Right atrium auricular region (tissue), 2 donors: ENCODE measurements at regions not wholly inside any gene's neighbourhood (a gene's known extent, or its start where the extent isn't known, plus 50 kb on each side); places are given as distances from the start of the nearest gene placed in this dataset.

Experiments
- DNase-seq: peaks from one replicate; pipeline ENCODE4 v3.0.0-alpha.2; 2019; ENCODE audit warnings: low spot score
- H3K27ac ChIP-seq, 2 donors: fragments of 200-600 bp; sonication (generic); 1 replicate in 1 of 2; 2 replicates in 1 of 2; pipeline ENCODE4 v1.5.1; 2016 to 2019
- H3K27me3 ChIP-seq, 2 donors: fragments of 200-600 bp; sonication (generic); one replicate each; pipeline versions ENCODE4 v1.5.1 to v1.6.0; 2017 to 2019
- H3K36me3 ChIP-seq: fragments of 200-600 bp; sonication (generic); one replicate; pipeline ENCODE4 v1.5.1; 2016
- H3K4me1 ChIP-seq, 2 donors: fragments of 200-600 bp; sonication (generic); one replicate each; pipeline versions ENCODE4 v1.5.1 to v1.6.0; 2017 to 2019
- H3K4me3 ChIP-seq, 2 donors: fragments of 200-600 bp; sonication (generic); 1 replicate in 1 of 2; 2 replicates in 1 of 2; pipeline ENCODE4 v1.5.1; 2017 to 2019; ENCODE audit warnings: mild to moderate bottlenecking in 1 of 2, moderate library complexity in 1 of 2
- H3K9me3 ChIP-seq, 2 donors: fragments of 200-600 bp; sonication (generic); one replicate each; pipeline ENCODE4 v1.5.1; 2019
- TF ChIP-seq, protein P1 (sequence below), 2 donors: fragments of 200-600 bp; sonication (generic); IDR thresholded peaks; one replicate each; pipeline ENCODE4 v1.5.1; 2019; ENCODE audit warnings: antibody characterized with exemption in 2 of 2

DNA sequence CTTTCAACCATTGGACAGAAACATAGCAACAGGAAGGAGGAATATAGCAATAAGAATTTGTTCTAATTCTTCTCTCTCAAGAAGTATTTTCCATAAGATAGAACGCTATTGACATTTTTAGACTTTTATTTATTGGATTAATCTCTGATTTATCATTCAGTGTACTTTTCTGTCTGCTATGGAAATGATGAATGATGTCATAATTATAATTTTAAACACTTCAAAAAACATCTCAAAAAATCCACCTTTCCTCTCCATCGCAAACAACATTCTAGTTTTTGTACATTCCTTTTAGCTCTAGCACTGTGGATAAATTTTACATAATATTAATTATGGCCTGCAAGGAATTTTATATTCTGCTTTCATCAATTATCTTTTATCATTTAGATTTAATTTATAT is 643.2 kb downstream of the DHX35 start:
- Histone ChIP-seq H3K9me3 (peaks cover 0 to 11% of the 10 kb centered on the region in 2 donors), H3K4me1 (no peaks in the 10 kb centered on the region), H3K4me3 (no peak overlapping the region), H3K36me3 (no peaks in the 10 kb centered on the region), H3K27ac (no peak overlapping the region), H3K27me3 (no peaks in the 10 kb centered on the region)
- TF ChIP-seq, protein P1, sequence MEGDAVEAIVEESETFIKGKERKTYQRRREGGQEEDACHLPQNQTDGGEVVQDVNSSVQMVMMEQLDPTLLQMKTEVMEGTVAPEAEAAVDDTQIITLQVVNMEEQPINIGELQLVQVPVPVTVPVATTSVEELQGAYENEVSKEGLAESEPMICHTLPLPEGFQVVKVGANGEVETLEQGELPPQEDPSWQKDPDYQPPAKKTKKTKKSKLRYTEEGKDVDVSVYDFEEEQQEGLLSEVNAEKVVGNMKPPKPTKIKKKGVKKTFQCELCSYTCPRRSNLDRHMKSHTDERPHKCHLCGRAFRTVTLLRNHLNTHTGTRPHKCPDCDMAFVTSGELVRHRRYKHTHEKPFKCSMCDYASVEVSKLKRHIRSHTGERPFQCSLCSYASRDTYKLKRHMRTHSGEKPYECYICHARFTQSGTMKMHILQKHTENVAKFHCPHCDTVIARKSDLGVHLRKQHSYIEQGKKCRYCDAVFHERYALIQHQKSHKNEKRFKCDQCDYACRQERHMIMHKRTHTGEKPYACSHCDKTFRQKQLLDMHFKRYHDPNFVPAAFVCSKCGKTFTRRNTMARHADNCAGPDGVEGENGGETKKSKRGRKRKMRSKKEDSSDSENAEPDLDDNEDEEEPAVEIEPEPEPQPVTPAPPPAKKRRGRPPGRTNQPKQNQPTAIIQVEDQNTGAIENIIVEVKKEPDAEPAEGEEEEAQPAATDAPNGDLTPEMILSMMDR (IDR thresholded peaks at IDR 0.05): no peak
- DNase-seq: no peak

DNA sequence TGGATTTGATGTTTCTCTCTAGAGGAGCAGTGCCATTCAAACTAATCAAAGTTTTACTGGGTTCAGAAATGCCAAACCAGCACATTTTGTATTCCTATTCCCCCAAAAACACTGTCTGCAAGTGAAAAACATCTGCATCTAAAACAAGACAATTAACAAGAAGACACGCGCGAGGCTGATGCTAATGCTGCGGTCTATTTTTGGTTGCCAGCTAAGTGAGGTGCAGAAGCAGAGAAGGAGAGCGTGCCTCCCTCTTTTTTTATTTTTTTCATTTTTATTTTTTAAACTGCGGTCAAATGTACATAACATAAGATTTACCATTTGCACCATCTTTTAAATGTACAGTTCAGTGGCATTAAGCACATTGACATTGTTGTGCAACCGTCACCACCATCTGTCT is 641.1 kb downstream of the DHX35 start:
- no peak overlapping the region for H3K27ac ChIP-seq
- DNase-seq: no peak
- no peaks in the 10 kb centered on the region for H3K36me3 ChIP-seq
- TF ChIP-seq, protein P1 (IDR thresholded peaks at IDR 0.05): no peak
- H3K27me3 ChIP-seq: no peaks in the 10 kb centered on the region
- no peaks in the 10 kb centered on the region for H3K9me3 ChIP-seq
- H3K4me3 ChIP-seq: no peak overlapping the region
- no peaks in the 10 kb centered on the region for H3K4me1 ChIP-seq

DNA sequence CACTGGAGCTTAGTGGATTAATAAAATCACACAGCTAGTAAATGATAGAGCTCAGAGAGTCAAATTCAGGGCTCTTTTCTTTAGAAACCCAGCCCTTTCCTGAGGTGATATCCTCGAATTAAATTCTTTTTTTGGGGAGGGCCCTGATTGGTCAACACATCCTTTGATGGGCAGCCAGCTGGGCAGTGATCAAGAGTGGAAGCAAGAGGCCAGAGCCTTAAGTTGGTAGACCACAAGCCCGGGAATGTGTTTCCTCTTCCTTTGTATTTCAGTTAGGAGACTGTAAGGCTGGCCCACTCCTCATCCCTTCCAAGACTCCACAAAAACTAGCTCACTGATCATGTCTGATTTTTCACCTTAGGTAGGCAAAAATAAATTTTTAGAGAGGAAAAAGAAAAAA is 640.5 kb downstream of the DHX35 start:
- no peak for DNase-seq
- H3K4me1 ChIP-seq: no peaks in the 10 kb centered on the region
- TF ChIP-seq, protein P1 (IDR thresholded peaks at IDR 0.05): no peak
- no peaks in the 10 kb centered on the region for H3K36me3 ChIP-seq
- no peaks in the 10 kb centered on the region for H3K9me3 ChIP-seq
- no peak overlapping the region for H3K27ac ChIP-seq
- no peak overlapping the region for H3K4me3 ChIP-seq
- no peaks in the 10 kb centered on the region for H3K27me3 ChIP-seq

- Histone ChIP-seq H3K27ac (no peak overlapping the region), H3K27me3 (no peaks in the 10 kb centered on the region), H3K9me3 (no peaks in the 10 kb centered on the region), H3K36me3 (no peaks in the 10 kb centered on the region), H3K4me3 (no peak overlapping the region), H3K4me1 (no peaks in the 10 kb centered on the region)
- TF ChIP-seq, protein P1 (IDR thresholded peaks at IDR 0.05): no peak
- DNase-seq: no peak
Observed at GRCh38 chr20:39600871-39601270, 638.7 kb downstream of the DHX35 start.

DNA sequence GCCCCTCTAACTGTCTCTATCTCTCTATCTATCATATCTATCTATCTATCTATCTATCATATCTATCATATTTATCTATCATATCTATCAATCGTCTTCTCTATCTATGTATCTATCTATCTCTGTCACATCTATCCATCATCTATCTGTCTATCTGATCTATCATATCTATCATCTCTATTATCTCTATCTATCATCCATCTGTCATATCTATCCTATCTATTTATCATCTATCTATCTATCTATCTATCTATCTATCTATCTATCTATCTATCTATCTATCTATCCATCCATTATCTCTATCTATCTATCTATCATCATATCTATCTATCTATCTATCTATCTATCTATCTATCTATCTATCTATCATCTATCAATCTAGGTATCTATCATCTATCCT is 638.0 kb downstream of the DHX35 start:
- DNase-seq: no peak
- no peak overlapping the region for H3K4me3 ChIP-seq
- H3K9me3 ChIP-seq: no peaks in the 10 kb centered on the region
- no peaks in the 10 kb centered on the region for H3K36me3 ChIP-seq
- no peaks in the 10 kb centered on the region for H3K4me1 ChIP-seq
- H3K27ac ChIP-seq: no peak overlapping the region
- H3K27me3 ChIP-seq: no peaks in the 10 kb centered on the region
- TF ChIP-seq, protein P1 (IDR thresholded peaks at IDR 0.05): no peak

GRCh38 chr20:39596554-39596953 is 634.4 kb downstream of the DHX35 start:
- no peak overlapping the region for H3K27ac ChIP-seq
- H3K27me3 ChIP-seq: no peaks in the 10 kb centered on the region
- no peaks in the 10 kb centered on the region for H3K9me3 ChIP-seq
- H3K4me1 ChIP-seq: no peaks in the 10 kb centered on the region
- no peaks in the 10 kb centered on the region for H3K36me3 ChIP-seq
- H3K4me3 ChIP-seq: no peak overlapping the region
- no peak for DNase-seq
- TF ChIP-seq, protein P1 (IDR thresholded peaks at IDR 0.05): no peak
